GM21723 (cell line): ENCODE measurements at regions not wholly inside any gene's neighbourhood (a gene's known extent, or its start where the extent isn't known, plus 50 kb on each side); places are given as distances from the start of the nearest gene placed in this dataset.

Source experiments
- ATAC-seq: cut with Tn5 transposase; IDR thresholded peaks from one replicate; pipeline ENCODE4 v1.9.1; 2021; ENCODE audit warnings: mild to moderate bottlenecking, moderate library complexity; ENCODE audit not compliant: unreplicated experiment

DNA sequence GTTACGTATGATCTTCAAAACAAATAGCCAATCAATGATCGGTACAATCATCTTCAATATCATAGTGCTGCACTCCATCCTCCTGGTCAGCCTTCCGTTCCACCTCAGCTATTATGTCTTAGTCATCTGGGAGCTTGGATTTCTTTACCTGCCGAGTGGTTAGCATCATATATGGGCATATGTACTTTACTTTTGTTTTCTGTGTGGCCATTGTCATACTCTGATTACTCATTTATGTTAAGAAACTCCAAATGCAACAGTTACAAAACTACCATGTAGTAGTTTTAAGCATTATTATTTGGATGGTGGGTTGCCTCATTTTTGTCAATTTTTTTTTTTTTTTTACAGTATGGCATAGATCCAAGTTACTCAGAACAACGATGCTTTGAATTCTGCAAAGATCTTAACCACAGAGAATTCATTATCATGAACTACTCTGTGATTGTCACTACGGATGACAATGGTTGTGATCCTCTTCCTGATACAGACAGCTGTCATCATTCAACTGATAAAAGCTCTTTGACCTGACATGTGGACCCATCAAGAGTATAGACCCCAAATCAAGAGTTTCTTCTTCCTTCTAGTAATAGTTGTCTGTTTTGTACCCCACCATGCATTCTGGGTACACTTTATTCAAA is 52.1 kb upstream of the NME8 start:
- peak; percentile 72 for ATAC-seq
